ENCODE measurements at regions not wholly inside any gene's neighbourhood (a gene's known extent, or its start where the extent isn't known, plus 50 kb on each side); places are given as distances from the start of the nearest gene placed in this dataset.

DNA sequence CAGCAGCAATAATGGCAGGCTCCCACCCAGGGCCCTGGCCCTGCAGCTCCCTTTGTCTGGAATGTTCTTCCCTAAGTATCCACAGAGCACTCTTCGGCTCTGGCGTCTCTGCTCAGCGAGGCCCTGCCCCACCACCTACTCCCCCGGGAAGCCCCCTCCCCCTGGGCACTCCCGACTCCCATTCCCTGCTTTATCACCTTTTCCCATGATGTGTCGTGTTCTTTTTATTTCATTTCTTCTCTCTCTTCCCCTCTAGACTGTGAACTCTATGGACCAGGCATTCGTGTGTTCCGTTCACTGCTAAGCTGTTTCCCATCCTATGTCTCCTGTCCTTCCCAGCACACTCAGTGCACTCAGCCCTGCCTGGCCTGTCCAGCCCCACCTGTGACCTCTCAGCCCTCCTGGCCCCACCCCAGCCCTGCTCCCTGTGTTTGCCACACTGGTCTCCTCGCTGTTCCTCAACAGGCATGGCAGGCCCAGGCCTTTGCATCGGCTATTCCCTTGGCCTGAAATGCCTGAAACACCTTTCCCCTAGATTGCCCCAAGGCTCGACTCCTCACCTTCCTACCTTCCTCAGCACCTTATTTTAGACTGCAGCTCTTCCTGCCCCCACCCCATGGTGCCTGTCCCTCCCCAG lies 107.4 kb downstream of the TPRA1 start:
- DNase-seq, result no peak

DNA sequence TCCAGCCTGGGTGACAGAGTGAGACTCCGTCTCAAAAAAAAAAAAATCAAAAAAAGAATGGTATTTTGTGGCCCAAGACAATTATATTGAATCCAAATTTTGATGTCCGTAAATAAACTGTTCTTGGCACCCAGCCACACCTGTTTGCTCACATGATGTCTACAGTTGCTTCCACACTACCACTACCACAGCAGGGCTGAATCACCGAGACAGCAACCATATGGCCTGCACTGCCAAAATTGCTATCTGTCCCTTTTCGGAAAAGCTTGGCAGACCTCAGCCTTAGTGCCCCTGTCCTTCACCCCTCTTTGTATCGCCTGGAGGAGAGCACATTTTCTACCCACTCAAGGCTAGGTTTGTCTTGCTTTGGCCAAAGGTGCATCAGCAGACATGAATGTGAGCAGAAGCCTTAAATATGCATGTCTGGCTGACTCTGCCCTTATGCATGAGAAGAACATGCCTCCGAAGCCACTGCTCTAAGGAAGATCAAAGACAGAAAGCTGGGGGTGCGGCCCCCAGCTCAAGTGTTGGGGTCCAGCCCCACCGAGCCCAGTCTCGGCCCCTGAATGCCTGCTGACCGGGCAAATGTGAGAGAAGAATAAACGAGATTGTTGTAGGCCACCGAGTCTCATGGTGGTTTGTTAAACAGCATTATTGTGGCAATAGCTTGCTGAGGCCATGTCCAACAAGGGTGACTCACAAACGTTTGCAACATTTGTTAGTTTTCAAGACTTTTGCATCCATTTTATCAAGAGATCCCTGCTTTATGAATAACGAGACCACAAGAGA lies 108.1 kb downstream of the TPRA1 start:
- DNase-seq, result no peak

DNA sequence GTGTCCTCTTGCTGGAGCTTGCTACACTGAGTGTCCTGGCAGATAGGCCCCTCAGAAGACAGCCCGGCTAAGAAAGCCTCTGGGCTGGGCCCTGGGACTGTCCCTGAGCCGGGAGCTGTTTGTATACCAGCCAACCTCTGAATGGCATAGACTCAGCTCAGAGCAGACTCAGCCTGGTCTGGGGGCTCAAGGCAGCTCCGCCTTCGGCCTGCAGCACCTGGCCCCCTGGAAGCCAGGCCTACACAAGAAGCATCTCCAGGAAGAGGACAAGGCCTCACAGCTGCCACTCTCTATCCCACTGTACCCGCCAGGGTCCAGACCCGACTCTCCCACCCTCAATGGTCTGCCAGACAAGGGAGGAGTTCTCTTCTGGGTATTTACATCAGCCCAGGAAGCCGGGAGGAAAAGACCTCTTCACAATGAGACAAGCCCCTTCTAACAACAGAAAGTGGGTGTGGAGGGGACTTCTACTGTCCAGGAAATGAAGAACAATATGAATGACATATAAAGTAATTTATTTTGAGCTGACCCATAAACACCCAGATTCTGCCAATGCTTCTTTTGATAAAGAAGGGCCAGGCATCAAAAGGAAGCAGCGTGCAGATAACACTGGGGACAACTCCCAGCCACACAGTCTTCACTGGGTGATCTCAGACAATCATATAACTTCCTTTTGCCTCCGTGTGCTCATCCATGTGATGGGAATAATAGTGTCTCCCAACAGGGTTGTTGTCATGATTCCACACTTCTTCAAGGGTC lies 110.2 kb downstream of the TPRA1 start:
- no peak for DNase-seq

DNA sequence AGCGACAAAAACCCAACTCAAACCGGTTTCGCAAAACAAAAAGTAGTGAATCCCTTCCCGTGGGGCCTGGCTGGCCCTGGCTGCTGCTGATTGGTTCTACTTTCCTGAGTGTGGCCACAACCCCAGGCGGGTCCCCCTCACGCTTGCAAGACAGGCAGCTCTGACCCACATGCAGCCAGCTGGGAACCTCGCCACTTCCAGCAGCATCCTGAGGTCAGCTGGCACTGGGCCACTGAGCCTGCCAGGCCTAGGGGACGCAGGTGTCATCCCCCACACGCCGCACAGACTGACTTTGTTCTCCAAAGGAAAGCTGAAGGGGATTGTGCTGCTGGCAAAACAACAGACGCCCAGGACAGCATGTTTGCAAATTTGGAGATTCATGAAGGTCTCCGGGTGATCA lies 111.1 kb downstream of the TPRA1 start:
- no peak for DNase-seq

DNA sequence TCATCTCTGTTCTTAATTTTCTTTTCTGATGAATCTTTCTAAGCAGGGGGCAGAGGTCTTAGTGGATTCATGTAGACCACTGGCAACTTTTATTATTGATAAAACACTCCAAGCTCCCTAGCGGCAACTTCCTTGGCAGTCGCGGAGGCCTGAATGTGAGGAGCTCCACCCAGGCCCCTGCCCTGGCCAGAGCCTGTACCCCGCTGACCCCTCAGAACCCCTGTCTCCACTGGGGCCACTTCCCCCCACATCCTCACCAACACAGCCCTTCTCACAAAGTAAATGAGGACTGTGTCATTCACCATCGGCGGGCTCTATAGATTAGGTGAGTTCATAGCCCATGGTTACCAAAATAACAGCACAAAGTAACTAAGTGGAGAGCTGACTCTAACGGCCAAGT lies 111.6 kb downstream of the TPRA1 start:
- no peak for DNase-seq

DNA sequence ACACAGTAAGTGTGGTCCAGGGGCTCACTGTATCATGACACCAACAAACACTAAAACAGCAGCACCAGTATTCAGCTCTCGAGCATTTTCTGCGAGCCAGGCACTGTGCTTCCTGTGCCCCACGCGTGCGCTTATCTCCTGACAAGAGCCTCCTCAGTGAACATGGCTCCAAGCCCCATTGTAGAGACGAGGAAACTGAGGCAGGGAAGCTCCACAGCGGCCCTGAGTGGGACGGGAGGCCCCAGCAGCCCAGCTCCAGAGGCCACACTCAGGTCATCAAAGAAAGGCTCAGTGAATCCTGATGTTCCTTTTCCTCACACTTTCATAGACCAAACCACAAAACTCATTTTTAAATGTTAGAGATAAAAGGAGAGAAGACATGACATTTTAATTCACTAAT lies 113.1 kb downstream of the TPRA1 start:
- no peak for DNase-seq

DNA sequence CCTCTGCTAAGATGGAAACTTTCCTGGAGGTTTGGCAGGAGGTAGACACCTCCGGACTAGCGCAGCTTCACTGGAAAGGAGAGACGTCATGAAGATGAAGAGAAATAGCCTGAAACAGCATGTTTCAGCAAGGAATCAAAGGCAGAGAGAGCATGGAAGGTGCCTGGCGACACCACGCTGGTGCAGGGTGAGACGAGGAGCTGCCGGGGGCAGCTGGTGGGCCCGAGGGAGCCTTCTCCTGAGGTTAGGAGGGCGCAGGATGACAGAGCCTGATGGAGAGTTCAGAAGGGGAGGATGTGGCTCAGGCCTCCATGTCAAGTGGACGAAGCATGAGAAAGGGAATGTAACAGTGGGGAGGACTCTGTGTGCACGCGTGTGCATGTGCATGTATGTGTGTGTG lies 113.6 kb downstream of the TPRA1 start:
- no peak for DNase-seq

DNA sequence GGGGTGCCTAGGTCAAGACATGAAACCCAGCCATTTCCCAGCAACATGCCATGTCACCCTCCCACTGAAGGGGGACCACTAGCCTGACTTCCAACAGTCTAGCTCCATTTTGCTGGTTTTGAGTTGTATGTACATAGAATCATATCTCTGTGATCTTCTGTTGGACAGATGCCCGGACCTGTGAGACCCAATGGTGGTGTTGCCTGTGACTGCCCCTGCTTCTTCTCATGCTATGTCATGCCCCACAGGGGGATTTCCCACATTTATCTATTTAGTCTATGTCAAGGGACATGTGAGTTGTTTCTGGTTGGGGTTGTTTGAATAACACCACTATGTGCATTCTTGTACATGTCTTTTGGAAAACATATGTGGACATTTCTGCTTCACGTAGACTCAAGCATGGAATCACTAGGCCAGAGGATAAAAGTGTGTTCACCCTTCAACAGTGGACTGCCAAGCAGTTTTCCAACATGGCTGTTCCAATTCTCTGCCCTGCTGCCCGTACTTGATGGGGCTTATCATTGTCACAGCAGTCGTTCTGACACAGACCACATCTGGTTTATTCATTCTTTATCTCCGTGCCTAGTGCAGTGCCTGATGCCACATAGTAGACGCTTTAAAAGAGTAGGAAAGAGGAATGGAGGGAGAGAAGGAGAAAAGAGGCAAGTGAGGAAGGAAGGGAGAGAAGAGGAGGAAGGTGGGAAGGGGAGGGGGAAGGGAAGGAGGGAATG lies 114.4 kb downstream of the TPRA1 start:
- no peak for DNase-seq

DNA sequence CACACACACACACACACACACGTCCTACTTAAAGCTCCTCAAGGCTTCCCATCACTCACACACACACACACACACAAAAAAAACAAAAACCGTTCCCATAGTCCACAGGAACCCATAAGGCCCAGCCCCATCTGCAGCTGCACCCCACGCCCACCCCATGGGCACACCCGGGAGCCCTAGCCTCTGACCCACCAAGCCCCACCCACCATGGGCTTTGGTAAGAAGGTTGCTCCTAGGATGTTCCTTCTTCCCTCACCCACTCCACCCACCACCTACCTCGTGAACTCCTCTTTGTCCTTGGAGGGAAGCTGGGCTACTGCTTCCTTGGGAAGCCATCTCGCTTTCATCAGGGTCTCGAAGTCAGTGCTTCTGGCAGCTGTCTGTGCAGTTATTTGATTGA lies 115.1 kb downstream of the TPRA1 start:
- no peak for DNase-seq

DNA sequence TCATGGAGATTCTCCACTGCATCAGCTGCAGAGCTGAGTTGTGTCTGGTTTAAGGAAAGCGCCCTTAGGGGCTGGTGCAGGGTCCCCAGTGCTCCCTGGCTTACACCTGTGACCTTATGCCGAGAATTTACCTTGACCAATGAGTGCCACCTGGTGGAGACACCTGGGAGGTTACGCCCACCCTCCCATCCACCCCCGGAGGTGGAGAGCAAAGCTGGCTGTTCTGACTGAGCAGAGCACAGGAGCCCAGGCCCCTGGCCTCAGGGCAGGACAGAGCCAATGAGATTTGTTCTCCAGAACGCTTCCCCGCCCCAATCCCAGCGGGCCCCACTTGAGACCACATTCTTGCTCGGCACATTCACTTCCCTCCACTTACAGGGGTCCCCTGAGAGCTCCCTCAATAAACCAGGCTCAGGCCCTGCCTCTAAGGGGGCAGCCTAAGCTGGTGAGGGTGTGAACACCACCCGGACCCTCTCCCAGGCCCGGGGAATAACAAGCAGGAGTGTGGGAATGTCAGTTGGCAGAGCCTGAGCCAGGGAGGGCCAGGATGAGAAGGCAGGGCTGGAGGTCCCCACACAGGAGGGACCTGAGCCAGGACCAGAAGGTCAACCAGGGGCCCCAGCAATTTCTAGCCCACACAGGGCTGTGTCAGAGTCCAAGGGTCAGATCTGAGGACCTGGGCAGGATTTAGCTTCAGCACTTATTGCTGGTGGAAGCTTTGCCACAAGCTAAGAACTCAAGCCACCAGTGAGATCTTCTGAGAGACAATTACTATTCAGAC lies 117.1 kb downstream of the TPRA1 start:
- DNase-seq, result no peak

DNA sequence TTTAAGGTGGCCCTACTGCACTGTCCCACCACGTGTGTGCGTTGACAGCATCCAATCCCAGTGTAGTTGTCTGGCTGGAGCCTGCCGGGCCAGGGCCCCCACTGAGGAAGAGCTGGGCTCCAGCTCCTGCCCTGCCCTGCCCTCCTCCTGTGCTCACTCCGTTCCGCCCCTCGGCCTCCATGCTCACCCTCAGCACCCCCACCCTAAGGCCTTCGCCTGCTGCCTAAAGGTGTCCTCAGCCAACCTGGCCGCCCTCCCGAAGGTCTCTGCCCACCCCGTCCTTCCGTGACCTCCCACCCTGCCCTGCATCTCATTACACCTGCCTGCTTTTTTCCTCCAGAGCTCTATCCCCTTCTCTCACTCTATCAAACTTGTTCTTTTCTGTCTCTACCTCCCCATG lies 118.0 kb downstream of the TPRA1 start:
- DNase-seq, result no peak

DNA sequence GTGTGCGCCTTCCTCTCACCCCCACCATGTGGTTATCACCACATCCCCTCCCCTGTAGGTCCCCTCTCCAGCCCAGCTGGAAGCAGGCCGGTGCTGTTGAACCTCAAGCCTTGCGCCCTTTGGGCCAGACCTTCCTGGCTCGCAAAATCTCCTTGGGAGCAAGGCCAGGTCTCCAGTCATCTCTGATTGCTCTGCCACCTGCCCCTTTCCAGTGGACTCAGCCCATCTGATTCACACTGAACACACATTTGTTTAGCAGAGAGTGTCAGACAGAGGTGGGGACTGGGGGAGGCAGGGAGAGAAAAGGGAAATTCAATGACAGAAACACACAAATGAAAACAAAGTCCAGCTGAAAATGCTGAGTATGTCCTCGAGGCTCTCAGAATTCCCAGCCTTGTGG lies 119.4 kb downstream of the TPRA1 start:
- no peak for DNase-seq

DNA sequence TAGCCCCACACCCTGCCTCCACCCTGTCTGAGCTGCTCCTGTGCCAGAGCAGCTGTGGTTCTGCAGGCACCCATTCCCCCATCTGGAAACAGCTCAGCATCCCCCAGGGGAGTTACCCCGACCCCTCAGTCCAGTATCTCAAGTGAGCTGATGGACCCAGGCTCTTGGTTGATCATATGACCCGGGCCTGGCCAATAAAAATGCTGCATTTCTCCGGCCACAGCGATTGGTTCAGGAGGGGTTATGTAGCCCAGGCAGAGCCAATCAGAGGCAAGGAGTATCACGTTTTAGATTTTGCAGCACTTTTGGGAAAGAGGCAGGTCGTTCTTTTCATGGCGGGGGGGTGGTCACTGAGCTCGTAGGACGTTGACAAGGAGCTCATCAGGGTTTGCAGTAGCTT lies 120.8 kb downstream of the TPRA1 start:
- no peak for DNase-seq

DNA sequence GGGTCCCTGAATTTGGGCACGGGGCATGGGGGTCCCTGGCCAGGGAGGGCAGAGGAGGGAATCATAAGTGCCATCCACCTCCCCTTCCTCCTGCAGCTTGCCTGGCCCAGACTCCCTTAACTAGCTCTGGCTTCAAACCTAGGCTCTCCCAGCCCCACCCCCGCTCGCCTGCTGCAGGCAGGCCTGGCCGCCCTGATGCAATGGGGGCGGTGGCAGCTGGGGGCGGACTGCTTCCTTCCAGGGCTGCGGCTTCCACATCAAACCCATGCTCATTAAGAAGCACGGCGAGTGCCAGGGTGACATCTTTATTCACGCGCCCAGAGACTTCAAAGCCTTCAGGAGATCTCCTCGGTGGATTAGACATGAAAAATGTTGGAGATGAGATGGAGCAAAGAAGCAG lies 123.1 kb downstream of the TPRA1 start:
- no peak for DNase-seq

DNA sequence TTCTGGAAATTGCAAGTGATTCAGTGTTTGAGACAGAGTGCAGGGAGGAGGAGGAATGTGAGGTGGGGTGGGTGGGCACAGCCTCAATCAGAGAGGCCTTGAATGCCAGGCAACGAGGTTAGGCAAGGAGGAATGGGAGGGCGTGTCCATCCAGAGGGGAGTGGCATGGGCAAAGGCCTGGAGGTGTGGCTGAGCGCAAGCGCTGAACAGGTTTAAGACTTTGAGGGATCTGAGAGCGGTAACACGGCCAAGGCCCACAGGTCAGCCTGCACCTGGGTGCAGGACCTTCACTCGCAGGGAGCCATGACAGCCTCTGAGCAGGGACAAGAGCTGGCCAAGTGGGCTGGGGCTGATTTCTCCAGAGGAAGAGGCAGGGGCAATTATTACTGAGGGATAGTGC lies 125.9 kb downstream of the TPRA1 start:
- DNase-seq, result no peak

DNA sequence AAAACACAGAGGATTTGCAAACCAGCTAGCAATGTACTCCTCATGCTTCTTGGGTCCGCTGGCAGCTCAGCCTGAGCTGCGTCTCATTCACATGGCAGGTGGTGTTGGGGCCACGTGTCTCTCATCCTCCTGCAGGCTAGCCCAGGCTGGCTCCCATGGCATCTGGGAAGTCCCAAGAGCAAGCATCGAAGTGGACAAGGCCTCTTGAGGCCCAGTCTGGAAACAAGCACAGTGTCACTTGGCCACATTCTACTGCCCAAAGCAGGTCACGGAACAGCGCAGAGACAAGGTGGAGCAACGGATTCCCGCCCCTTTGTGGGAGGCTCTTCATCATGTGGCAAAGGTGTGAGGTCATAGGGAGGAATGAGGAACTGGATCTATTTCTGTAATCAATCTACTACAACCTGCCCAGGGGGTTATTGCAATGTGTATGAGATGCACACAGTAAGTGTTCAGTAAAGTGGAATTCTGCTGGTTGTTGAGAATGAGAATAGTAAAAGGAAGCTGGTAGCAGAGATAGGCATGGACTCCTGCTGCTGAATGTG lies 128.3 kb downstream of the TPRA1 start:
- no peak for DNase-seq

DNA sequence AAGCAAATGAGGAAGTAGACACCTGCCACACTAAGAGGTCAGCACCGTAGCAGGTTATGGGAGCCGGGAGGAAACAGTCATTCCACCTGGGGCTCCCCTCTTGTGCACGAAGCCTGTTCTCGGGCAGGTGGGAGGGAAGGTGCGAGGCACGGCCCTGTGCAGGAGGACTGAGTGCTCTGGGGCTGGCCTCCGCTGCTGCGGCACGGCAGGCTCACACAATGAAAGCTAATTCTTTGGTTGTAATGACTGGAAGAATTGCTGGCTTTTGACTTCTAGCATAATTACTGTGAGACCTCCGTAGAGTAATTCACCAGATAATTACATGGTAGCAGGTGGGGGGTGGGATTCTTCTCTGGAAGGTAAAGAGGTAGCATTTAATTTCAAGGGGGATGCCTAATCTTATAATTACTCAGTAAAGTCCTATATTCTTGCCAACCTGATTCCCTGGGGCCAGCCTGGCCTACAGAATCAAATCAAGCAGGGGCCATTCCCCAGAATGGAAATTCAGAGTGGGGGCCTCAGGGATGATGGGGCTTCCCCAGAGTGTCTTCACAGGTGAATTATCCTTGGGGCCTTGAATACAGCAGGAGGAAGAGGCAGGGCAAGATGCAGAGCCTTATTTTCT lies 129.1 kb downstream of the TPRA1 start:
- DNase-seq, result no peak

DNA sequence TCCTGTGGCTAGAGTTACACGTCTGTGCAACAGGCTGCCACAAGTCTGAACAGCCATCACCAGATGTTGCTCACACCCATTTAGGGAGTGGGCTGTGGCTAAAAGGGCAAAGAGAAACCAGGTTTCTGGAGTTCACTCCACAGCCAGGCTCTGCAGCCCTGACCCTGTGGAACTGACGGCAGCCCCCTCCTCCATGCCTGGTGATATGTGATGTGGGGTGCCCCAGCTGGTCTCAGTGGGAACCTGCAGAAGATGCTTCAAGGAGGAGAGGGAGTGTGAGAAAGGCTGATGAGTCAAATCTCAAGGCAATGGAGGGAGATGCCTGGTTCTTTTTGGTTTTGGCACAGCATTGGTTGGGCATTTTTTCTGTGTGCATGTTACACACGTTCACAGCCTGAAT lies 130.6 kb downstream of the TPRA1 start:
- DNase-seq, result no peak

DNA sequence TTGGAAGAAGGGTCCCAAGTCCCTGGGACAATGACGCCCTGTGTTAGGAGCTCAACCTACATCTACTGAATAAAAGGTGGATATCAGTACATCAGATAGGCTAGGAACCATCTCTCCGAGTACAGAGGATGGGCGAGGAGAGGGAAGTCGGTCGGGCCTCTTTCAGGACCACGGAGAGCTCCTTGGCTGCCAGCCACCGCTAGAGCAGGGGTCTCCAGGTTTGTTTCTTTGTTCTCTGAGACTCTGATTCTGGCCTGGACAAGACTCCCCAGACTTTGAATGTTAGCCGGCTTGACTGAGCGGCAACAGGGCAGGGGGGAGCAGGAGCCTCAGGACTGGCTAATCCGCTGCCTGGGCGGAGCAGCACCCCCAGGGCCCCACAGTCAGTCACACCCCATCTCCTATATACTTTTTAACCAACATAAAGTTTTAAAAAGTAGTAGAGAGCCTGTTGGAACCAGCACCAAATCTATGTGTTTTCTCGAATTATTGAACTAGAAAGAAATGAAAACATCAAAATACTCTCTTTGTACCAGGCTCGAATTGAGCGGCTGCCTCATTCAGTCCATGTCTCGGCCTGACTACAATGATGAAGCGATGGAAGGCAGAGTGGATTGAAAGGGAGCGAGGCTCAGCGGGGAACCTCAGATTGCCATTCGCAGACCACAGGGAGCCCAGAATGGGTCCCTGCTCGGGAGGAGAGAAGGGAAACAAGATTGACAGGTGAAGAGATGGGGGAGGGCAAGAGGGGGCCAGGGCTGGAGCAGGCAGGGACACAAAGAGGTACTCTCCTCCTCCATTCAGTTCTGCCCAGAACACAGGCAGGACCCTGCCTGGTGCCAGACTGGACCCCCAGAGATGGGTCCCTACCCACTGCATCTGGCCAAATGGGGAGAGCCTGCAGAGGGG lies 131.6 kb downstream of the TPRA1 start:
- DNase-seq, result no peak

DNA sequence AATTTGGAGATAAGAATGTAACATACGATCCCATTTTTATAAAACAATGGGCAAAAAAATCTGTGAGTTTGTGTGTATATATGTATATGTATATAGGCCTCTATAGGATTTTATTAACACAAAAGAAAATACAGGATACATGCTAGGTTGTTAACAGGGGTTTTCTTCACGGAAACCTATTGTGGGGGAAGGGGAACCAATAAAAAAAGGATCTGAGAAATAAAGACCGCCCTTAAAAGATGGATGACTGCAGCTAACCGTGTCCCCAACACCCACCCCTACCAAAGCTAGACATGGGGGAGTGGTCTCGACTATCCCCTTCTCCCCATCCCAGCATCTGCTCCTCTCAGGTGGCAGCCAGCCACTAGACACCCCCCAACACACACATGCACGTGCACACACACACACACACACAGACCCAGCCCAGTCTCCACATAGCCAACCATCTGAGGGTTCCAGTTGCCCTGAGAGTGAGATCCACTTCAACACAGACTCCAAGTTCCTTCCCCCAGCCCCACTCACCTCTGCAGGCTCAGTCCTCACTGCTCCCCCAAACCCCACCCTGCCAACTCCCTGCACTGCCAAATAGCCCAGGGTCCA lies 132.9 kb downstream of the TPRA1 start:
- DNase-seq, result no peak

Data from GDM1 (cell line).